ENCODE measurements at regions not wholly inside any gene's neighbourhood (a gene's known extent, or its start where the extent isn't known, plus 50 kb on each side); places are given as distances from the start of the nearest gene placed in this dataset.
"Not testable (repeated sequence)": the region's sequence is repeated elsewhere in the genome, so short reads cannot be mapped to it uniquely, and the experiment has no call there.

- no peak for DNase-seq (ENCODE audit: low spot score)
These were observed 122.8 kb downstream of the ZNF365 start for GRCh38 chr10:62496925-62497324.

GRCh38 chr10:62498271-62498670, 124.1 kb downstream of the ZNF365 start:
- DNase-seq (ENCODE audit: low spot score): no peak

GRCh38 chr10:62500116-62500515, 125.9 kb downstream of the ZNF365 start:
- not testable (repeated sequence) for DNase-seq (ENCODE audit: low spot score)

GRCh38 chr10:62501547-62501946, 127.4 kb downstream of the ZNF365 start:
- no peak for DNase-seq (ENCODE audit: low spot score)

- DNase-seq (ENCODE audit: low spot score): no peak
These were observed 128.9 kb downstream of the ZNF365 start for GRCh38 chr10:62502995-62503613.

GRCh38 chr10:62503872-62504271, 129.7 kb downstream of the ZNF365 start:
- no peak for DNase-seq (ENCODE audit: low spot score)

- DNase-seq (ENCODE audit: low spot score): no peak
These were observed 132.2 kb downstream of the ZNF365 start for GRCh38 chr10:62506371-62506770.

- DNase-seq (ENCODE audit: low spot score): no peak
These were observed 137.1 kb downstream of the ZNF365 start for GRCh38 chr10:62511238-62511637.

- DNase-seq (ENCODE audit: low spot score): no peak
These were observed 137.5 kb downstream of the ZNF365 start for GRCh38 chr10:62511656-62512055.

- no peak for DNase-seq (ENCODE audit: low spot score)
These were observed 138.7 kb downstream of the ZNF365 start for GRCh38 chr10:62512732-62513475.

- no peak for DNase-seq (ENCODE audit: low spot score)
These were observed 140.0 kb downstream of the ZNF365 start for GRCh38 chr10:62514079-62514693.

GRCh38 chr10:62517252-62517651, 143.1 kb downstream of the ZNF365 start:
- no peak for DNase-seq (ENCODE audit: low spot score)

GRCh38 chr10:62527019-62527827, 153.1 kb downstream of the ZNF365 start:
- peak; percentile 84 for DNase-seq (ENCODE audit: low spot score)

- peak; percentile 63 for DNase-seq (ENCODE audit: low spot score)
These were observed 154.3 kb downstream of the ZNF365 start for GRCh38 chr10:62528441-62528840.

GRCh38 chr10:62529396-62529795, 155.2 kb downstream of the ZNF365 start:
- no peak for DNase-seq (ENCODE audit: low spot score)

GRCh38 chr10:62534031-62534430, 159.9 kb downstream of the ZNF365 start:
- DNase-seq (ENCODE audit: low spot score): no peak

- DNase-seq (ENCODE audit: low spot score): no peak
These were observed 164.4 kb downstream of the ZNF365 start for GRCh38 chr10:62538606-62539005.

- DNase-seq (ENCODE audit: low spot score): peak; percentile 9
These were observed 166.2 kb downstream of the ZNF365 start for GRCh38 chr10:62540389-62540788.

- peak; percentile 36 for DNase-seq (ENCODE audit: low spot score)
These were observed 167.6 kb downstream of the ZNF365 start for GRCh38 chr10:62541811-62542210.

GRCh38 chr10:62543571-62544355, 169.6 kb downstream of the ZNF365 start:
- DNase-seq (ENCODE audit: low spot score): no peak
